GM19351 (cell line): ENCODE measurements at regions not wholly inside any gene's neighbourhood (a gene's known extent, or its start where the extent isn't known, plus 50 kb on each side); places are given as distances from the start of the nearest gene placed in this dataset.
"Not testable (repeated sequence)": the region's sequence is repeated elsewhere in the genome, so short reads cannot be mapped to it uniquely, and the experiment has no call there.

Source experiments
- ATAC-seq: cut with Tn5 transposase; IDR thresholded peaks from one replicate; pipeline ENCODE4 v1.9.1; 2021; ENCODE audit warnings: mild to moderate bottlenecking, moderate library complexity; ENCODE audit not compliant: unreplicated experiment

- peak; percentile 79 for ATAC-seq
Measured at GRCh38 chr1:101474039-101474665, 237.3 kb downstream of the S1PR1 start.

GRCh38 chr1:101476541-101476940 is 239.7 kb downstream of the S1PR1 start:
- no peak for ATAC-seq

- no peak for ATAC-seq
Measured at GRCh38 chr1:101479945-101480344, 243.1 kb downstream of the S1PR1 start.

GRCh38 chr1:101482306-101482705 is 245.5 kb downstream of the S1PR1 start:
- ATAC-seq: no peak

- ATAC-seq: no peak
Measured at GRCh38 chr1:101483982-101484688, 247.3 kb downstream of the S1PR1 start.

- no peak for ATAC-seq
Measured at GRCh38 chr1:101484689-101485338, 248.0 kb downstream of the S1PR1 start.

- no peak for ATAC-seq
Measured at GRCh38 chr1:101485712-101486111, 248.9 kb downstream of the S1PR1 start.

- not testable (repeated sequence) for ATAC-seq
Measured at GRCh38 chr1:101492144-101492543, 255.3 kb downstream of the S1PR1 start.

GRCh38 chr1:101493920-101494319 is 257.1 kb downstream of the S1PR1 start:
- ATAC-seq: not testable (repeated sequence)

- no peak for ATAC-seq
Measured at GRCh38 chr1:101496109-101496508, 259.3 kb downstream of the S1PR1 start.

GRCh38 chr1:101497881-101498559 is 261.2 kb downstream of the S1PR1 start:
- no peak for ATAC-seq

- ATAC-seq: not testable (repeated sequence)
Measured at GRCh38 chr1:101504106-101504505, 267.3 kb downstream of the S1PR1 start.

- not testable (repeated sequence) for ATAC-seq
Measured at GRCh38 chr1:101505240-101505639, 268.4 kb downstream of the S1PR1 start.

GRCh38 chr1:101506541-101507164 is 269.8 kb downstream of the S1PR1 start:
- ATAC-seq: peak; percentile 89

GRCh38 chr1:101507547-101507971 is 270.7 kb downstream of the S1PR1 start:
- ATAC-seq: no peak

GRCh38 chr1:101508913-101509312 is 272.1 kb downstream of the S1PR1 start:
- no peak for ATAC-seq

GRCh38 chr1:101509370-101509769 is 272.6 kb downstream of the S1PR1 start:
- no peak for ATAC-seq

- ATAC-seq: no peak
Measured at GRCh38 chr1:101511202-101511891, 274.5 kb downstream of the S1PR1 start.

GRCh38 chr1:101520302-101520701 is 283.5 kb downstream of the S1PR1 start:
- peak; percentile 90 for ATAC-seq

- ATAC-seq: no peak
Measured at GRCh38 chr1:101522486-101522885, 285.7 kb downstream of the S1PR1 start.
